Lung (tissue), 11 donors: ENCODE measurements at regions not wholly inside any gene's neighbourhood (a gene's known extent, or its start where the extent isn't known, plus 50 kb on each side); places are given as distances from the start of the nearest gene placed in this dataset.
"Not testable (repeated sequence)": the region's sequence is repeated elsewhere in the genome, so short reads cannot be mapped to it uniquely, and the experiment has no call there.

Experiments used
- ATAC-seq: fragments of 200-7000 bp; cut with Tn5 transposase; one replicate; pipeline ENCODE4 v1.9.1; 2020; ENCODE audit warnings: moderate number of reproducible peaks; ENCODE audit not compliant: insufficient read depth, low FRiP score
- DNase-seq, 3 donors: peaks; one replicate each; pipeline ENCODE4 v3.0.0-alpha.2; 2013 to 2017
- H3K27ac ChIP-seq, 2 donors: one replicate each; pipeline ENCODE4 v1.5.1; 2013; ENCODE audit warnings: mild to moderate bottlenecking in 2 of 2, moderate library complexity in 2 of 2, control low read depth in 1 of 2, inconsistent platforms in 1 of 2, low read depth in 1 of 2, low read length in 1 of 2
- H3K27me3 ChIP-seq, 3 donors: one replicate each; pipeline ENCODE4 v1.5.1; 2013; ENCODE audit warnings: low read length in 2 of 3; ENCODE audit not compliant: control insufficient read depth in 3 of 3, insufficient read depth in 3 of 3
- H3K36me3 ChIP-seq, 4 donors: one replicate each; pipeline ENCODE4 v1.5.1; 2013; ENCODE audit warnings: low read length in 4 of 4, mild to moderate bottlenecking in 1 of 4, moderate library complexity in 1 of 4; ENCODE audit not compliant: control insufficient read depth in 4 of 4, insufficient read depth in 4 of 4
- H3K4me1 ChIP-seq, 5 donors: one replicate each; pipeline ENCODE4 v1.5.1; 2013; ENCODE audit warnings: low read length in 5 of 5, mild to moderate bottlenecking in 2 of 5, moderate library complexity in 1 of 5; ENCODE audit not compliant: control insufficient read depth in 5 of 5, insufficient read depth in 5 of 5
- H3K4me3 ChIP-seq: one replicate; pipeline ENCODE4 v1.5.1; 2013; ENCODE audit warnings: mild to moderate bottlenecking, control low read depth, moderate library complexity
- H3K9ac ChIP-seq, 2 donors: one replicate each; pipeline ENCODE4 v1.5.1; 2013; ENCODE audit warnings: low read length in 2 of 2, control low read depth in 1 of 2; ENCODE audit not compliant: insufficient read depth in 1 of 2
- H3K9me3 ChIP-seq, 4 donors: one replicate each; pipeline ENCODE4 v1.5.1; 2013; ENCODE audit warnings: low read length in 3 of 4, mild to moderate bottlenecking in 1 of 4, moderate library complexity in 1 of 4; ENCODE audit not compliant: control insufficient read depth in 4 of 4, insufficient read depth in 3 of 4
- whole genome bisulfite sequencing, 2 donors: extraction: QIAGEN DNeasy Blood & Tissue Kit; methylation state at CpG; one replicate each; pipeline ENCODE4 v1.1.7; 2013; 5-methylcytosine and 5-hydroxymethylcytosine counted together
- TF ChIP-seq, protein P1 (sequence below): IDR thresholded peaks from 2 replicates; pipeline ENCODE4 v1.5.1; 2012; ENCODE audit warnings: mild to moderate bottlenecking; ENCODE audit errors: control extremely low read depth, extremely low read depth
- donor health status: control.
- donor health status: control.
- donor health status: Bipolar disorder and iron deficiency.
- donor health status: healthy.
- donor health status: DM: yes; HTN: yes; CAD: no.

DNA sequence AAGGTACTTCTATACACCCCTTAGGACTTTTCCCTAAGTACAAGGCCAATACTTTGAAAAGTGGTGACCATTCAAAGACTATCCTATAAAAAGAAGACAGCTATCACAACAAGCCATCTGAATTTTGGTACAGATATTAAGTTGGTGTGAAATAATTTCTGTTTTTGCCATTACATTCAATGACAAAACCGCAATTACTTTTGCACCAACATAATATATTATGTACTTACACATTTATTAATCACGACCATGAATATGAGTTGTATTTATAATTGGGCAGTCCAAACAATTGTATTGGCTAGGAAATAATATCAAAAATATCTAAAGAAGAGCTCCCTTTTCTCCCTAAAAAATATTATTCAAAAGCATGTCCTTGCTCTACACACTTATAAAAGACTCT is 215.7 kb downstream of the TMA16 start:
- ATAC-seq (no peak), DNase-seq (no peak)
- H3K9me3 ChIP-seq, result no peaks in the 10 kb centered on the region
- no peaks in the 10 kb centered on the region for H3K36me3 ChIP-seq
- no peak overlapping the region for H3K27ac ChIP-seq
- TF ChIP-seq, protein P1, sequence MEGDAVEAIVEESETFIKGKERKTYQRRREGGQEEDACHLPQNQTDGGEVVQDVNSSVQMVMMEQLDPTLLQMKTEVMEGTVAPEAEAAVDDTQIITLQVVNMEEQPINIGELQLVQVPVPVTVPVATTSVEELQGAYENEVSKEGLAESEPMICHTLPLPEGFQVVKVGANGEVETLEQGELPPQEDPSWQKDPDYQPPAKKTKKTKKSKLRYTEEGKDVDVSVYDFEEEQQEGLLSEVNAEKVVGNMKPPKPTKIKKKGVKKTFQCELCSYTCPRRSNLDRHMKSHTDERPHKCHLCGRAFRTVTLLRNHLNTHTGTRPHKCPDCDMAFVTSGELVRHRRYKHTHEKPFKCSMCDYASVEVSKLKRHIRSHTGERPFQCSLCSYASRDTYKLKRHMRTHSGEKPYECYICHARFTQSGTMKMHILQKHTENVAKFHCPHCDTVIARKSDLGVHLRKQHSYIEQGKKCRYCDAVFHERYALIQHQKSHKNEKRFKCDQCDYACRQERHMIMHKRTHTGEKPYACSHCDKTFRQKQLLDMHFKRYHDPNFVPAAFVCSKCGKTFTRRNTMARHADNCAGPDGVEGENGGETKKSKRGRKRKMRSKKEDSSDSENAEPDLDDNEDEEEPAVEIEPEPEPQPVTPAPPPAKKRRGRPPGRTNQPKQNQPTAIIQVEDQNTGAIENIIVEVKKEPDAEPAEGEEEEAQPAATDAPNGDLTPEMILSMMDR, result no peak
- H3K4me3 ChIP-seq, result no peak overlapping the region
- H3K4me1 ChIP-seq, result no peaks in the 10 kb centered on the region
- WGBS, 2 donors, result 80 to 85% methylated on average over 2 of the region's 2 CpGs
- H3K27me3 ChIP-seq, result no peaks in the 10 kb centered on the region
- H3K9ac ChIP-seq, result no peak overlapping the region

DNA sequence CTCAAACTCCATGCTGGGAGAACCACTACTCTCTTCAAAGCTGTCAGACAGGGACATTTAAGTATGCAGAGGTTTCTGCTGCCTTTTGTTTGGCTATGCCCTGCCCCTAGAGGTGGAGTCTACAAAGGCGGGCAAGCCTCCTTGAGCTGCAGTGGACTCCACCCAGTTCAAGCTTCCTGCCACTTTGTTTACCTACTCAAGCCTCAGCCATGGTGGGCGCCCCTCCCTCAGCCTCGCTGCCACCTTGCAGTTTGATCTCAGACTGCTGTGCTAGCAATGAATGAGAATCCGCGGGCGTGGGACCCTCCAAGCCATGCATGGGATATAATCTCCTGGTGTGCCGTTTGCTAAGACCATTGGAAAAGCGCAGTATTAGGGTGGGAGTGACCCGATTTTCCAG is 230.0 kb downstream of the TMA16 start:
- not testable (repeated sequence) for H3K4me3 ChIP-seq, DNase-seq, H3K9me3 ChIP-seq, ATAC-seq, H3K36me3 ChIP-seq, H3K9ac ChIP-seq, H3K27ac ChIP-seq, H3K4me1 ChIP-seq, H3K27me3 ChIP-seq
- WGBS, 2 donors, result 96% methylated on average over 8 of the region's 9 CpGs

DNA sequence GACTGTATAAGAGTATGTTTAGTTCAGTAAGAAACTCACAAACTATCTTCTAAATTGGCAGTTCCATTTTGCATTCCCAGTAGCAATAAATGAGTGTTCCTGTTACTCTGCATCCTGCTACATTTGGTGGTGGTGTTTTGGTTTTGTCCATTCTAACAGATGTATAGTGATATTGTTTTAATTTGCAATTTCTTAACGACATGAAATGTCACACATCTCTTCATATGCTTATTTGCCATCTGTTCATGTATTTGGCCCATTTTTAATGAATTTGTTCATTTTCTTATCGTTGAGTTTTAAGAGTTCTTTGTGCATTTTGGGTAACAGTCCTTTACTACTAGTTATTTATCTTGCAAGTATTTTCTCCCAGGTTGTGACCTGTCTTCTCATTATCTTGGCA is 232.2 kb downstream of the TMA16 start:
- peaks cover 0 to 4% (median 0%) of the 10 kb centered on the region in 4 donors for H3K9me3 ChIP-seq
- DNase-seq (no peak), ATAC-seq (no peak)
- 72 to 77% methylated on average over 2 of the region's 2 CpGs for WGBS, 2 donors
- no peak overlapping the region for H3K27ac ChIP-seq
- H3K36me3 ChIP-seq, result no peaks in the 10 kb centered on the region
- H3K4me3 ChIP-seq, result no peak overlapping the region
- TF ChIP-seq, protein P1, result no peak
- H3K4me1 ChIP-seq, result no peaks in the 10 kb centered on the region
- H3K9ac ChIP-seq, result no peak overlapping the region
- H3K27me3 ChIP-seq, result no peaks in the 10 kb centered on the region

DNA sequence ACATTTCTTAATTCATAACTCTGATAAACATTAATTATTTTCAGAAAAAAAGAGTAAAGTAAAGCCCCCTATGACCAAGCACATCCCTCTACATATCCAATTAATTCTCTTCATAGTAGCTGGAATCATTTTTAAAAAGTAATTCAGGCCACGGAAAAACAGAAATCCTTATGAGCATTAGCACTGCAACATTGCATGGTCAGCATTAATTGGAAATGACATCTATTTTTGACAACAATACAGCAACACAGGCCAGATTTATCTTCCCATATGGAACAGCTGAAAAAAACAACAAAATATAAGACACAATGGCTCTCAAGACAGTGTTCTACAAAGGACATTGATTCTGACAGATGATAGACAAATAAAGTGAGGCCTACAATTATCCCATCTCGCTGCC is 236.6 kb downstream of the TMA16 start:
- Histone ChIP-seq H3K4me3 (no peak overlapping the region), H3K9ac (no peak overlapping the region), H3K27me3 (no peaks in the 10 kb centered on the region), H3K9me3 (no peaks in the 10 kb centered on the region), H3K36me3 (no peaks in the 10 kb centered on the region), H3K4me1 (no peaks in the 10 kb centered on the region), H3K27ac (no peak overlapping the region)
- TF ChIP-seq, protein P1, result no peak
- WGBS, 2 donors, result 83 to 89% methylated on average over 2 of the region's 2 CpGs
- ATAC-seq, result no peak
- no peak for DNase-seq
